Endometrium (tissue), 2 donors: ENCODE measurements at regions not wholly inside any gene's neighbourhood (a gene's known extent, or its start where the extent isn't known, plus 50 kb on each side); places are given as distances from the start of the nearest gene placed in this dataset.

Experiments
- FAIRE-seq: peaks from 2 replicates; lab custom pipeline; 2012; peaks lifted over from hg19 to GRCh38; lab: Jason Lieb, UNC
- donor health status: control.
- donor health status: control.

GRCh38 chr3:127458696-127459604, 131.6 kb downstream of the TPRA1 start:
- no peak for FAIRE-seq

- FAIRE-seq: no peak
Measured at GRCh38 chr3:127457546-127458145, 132.9 kb downstream of the TPRA1 start.

DNA sequence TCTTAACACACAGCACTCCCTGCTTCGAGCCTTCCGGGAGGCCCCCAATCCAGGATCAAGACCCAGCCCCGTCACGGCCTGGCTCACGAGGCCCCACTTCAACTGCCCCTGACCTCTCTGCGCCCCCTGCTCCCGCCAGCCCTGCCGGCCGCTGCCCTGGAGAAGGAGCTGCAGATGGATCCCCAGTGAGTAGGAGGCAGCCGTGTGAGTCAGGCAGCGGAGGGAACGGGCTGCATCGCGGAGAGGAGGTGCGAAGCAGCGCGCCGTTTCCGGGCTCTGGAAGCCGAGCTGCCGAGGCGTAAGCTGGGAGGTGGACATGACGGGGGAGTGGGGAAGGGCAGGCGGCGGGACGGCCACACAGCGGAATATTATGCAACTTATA, 133.4 kb downstream of the TPRA1 start:
- FAIRE-seq: no peak

GRCh38 chr3:127456471-127457093, 134.0 kb downstream of the TPRA1 start:
- FAIRE-seq: no peak

- FAIRE-seq: no peak
Measured at GRCh38 chr3:127455541-127456450, 134.7 kb downstream of the TPRA1 start.

- no peak for FAIRE-seq
Measured at GRCh38 chr3:127454968-127455367, 135.6 kb downstream of the TPRA1 start.

- no peak for FAIRE-seq
Measured at GRCh38 chr3:127454051-127454450, 136.5 kb downstream of the TPRA1 start.

DNA sequence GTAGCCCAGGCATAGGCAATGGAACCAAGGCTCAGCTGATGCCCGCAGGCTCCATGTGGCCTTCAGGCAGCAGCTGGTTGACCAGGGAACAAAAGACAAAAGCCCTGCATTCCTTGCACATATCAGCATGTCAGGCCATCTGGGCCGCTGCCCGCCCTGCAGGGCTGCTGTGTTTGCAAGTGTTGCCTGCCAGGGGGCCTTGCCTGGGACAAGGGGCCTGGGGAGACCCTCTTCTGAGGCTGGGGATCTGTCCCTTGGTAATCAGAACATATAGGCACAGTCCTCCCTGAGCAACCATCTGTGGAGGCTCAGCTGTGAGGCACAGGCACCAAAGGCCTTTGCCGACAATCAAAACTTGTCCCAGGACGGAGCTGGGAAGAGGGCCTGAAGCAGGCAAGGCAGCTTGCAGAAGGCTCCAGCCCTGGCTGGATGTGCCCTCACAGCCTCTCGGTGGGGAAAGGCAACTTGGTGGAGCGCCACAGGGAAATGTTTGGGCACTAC, 138.2 kb downstream of the TPRA1 start:
- FAIRE-seq: no peak

GRCh38 chr3:127451321-127451720, 139.2 kb downstream of the TPRA1 start:
- FAIRE-seq: no peak

- no peak for FAIRE-seq
Measured at GRCh38 chr3:127450331-127450730, 140.2 kb downstream of the TPRA1 start.

DNA sequence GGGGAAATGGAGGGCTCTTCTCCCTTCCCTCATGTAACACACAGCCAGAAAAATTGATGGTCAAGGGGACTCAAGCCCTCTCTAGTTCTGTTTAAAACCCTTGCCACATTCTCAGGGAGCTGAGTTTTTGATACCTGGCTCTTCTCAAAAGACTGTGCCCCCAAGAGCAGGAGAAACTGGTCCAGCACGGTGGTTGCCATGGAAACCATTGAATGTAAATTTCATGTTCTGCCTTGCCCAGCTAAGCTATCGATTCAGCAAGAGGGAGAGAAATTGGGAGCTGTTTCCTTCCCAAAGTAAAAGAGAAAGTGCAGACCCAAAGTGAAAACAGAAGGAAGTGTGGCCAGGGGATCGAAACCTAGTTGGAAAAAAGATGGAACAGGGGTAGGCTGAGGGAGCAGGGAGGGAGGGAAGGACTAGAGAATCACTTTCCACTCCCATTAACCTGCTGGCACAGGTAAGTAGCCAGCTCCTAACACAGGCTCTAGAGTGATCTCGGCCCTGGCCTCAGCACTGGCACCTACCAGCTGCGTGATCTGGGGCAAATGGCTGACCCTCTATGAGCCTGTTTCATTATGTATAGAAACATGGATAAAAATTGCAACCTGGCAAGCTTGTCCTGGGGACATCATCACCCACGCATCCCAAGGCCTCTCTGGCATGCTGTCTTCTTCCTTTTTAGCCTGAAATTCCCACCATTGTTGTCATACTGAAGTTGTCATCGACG, 140.9 kb downstream of the TPRA1 start:
- FAIRE-seq: no peak

DNA sequence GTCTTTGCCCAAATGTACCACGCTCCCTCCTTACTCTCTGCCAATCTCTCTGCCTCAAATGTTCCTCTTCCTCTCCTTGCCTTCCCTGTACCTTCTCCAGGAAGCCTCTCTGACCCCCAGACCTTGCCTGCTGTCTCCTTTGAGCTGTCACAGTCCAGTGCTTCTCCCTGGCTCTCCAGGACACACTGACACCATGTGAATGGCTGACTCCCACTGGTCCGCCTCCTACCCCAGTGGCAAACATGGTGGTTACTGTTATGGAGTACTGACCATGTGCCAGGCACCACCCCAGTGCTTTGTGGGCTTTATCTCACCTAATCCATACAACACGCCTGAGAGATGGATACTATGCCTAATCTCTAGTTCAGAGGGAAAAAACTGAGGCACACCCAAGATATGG, 141.9 kb downstream of the TPRA1 start:
- FAIRE-seq: no peak

- no peak for FAIRE-seq
Measured at GRCh38 chr3:127448161-127448561, 142.4 kb downstream of the TPRA1 start.

- FAIRE-seq: no peak
Measured at GRCh38 chr3:127446756-127447155, 143.8 kb downstream of the TPRA1 start.

- FAIRE-seq: no peak
Measured at GRCh38 chr3:127445581-127446343, 144.8 kb downstream of the TPRA1 start.

DNA sequence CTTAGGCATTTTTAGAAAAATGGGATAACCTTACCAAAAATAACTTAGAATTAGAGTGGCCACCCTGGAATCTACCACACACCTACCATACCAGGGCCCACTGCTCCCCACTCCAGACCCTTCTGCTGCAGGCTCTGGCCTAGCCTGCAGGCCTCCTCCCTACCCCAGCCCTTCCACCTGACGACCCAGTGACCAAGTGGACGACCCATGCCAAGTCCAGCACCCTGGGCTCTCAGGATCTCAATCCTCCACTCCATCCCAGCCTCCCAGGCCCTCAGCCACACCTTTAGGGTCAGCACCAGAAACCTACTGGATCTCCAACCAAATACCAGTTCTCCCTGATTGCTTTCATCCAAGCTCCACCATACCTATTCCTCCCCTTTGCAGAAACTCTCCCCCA, 145.8 kb downstream of the TPRA1 start:
- no peak for FAIRE-seq

GRCh38 chr3:127443581-127444375, 146.8 kb downstream of the TPRA1 start:
- no peak for FAIRE-seq

DNA sequence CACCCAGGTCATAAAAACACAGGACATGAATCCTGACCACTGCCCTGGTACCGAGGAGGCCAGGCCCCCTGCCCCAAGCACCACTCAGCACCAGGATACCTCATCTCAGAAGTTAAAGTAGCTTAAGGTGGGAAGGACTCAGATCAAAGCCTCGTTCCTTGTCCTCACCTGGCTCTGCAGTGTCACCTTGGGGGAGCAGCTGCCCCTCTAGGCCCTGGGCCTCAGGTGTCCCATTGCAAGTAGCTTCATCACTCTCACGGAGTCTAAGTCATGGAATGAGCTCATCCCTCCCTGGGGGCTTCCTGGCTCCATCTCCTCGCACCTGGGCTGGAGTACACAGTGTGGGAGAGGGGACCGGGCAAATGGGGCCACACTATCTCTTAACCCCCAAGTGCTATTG, 148.0 kb downstream of the TPRA1 start:
- FAIRE-seq: no peak

GRCh38 chr3:127441764-127442163, 148.8 kb downstream of the TPRA1 start:
- no peak for FAIRE-seq

DNA sequence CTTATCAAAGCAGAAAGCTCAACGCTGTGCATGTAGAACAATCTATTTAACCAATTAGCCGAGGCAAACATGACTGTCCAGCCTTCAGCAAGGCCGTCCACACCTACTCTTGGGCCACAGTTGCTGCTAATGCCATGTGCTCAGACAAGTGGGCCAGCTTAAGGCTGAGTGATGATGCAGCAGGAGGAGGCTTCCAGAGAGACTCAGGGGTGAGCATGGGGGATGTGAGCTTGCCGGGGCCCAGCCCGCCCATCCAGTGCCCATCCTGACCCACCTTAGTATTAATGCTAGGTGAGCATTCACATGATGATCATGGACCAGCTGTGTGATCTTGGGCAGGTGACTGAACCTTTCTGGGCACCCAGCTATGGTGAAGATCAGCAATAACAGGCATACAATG, 150.1 kb downstream of the TPRA1 start:
- FAIRE-seq: no peak
